MCF 10A (cell line): ENCODE measurements at regions not wholly inside any gene's neighbourhood (a gene's known extent, or its start where the extent isn't known, plus 50 kb on each side); places are given as distances from the start of the nearest gene placed in this dataset.

Experiments
- BruUV-seq: library from RNA; stranded (reverse); fragments of 400-500 nt; replicated peaks from 2 replicates; lab custom pipeline; 2021; lab: Mats Ljungman, UMichigan
- CTCF ChIA-PET: fragments of 300-600 bp; sonication (Branson Sonifier 250); formaldehyde crosslinking; extraction: SDS; loops from one replicate; lab custom pipeline; 2021; ENCODE audit warnings: antibody characterized with exemption, inconsistent platforms; lab: Yijun Ruan, JAX
- POLR2A ChIA-PET: fragments of 300-600, 350-650 bp; sonication (Branson Sonifier 250); formaldehyde crosslinking; extraction: SDS; loops from one replicate; lab custom pipeline; 2020; ENCODE audit warnings: antibody characterized with exemption, inconsistent platforms; lab: Yijun Ruan, JAX
- DNase-seq: peaks from one replicate; pipeline ENCODE4 v3.0.0-alpha.2; 2018; ENCODE audit not compliant: unreplicated experiment
- H3K27ac Mint-ChIP-seq: one replicate; pipeline ENCODE4 v1.8.0; 2022; ENCODE audit warnings: mild to moderate bottlenecking, low read depth, mixed read lengths; ENCODE audit not compliant: unreplicated experiment
- H3K27me3 Mint-ChIP-seq: one replicate; pipeline ENCODE4 v1.8.0; 2022; ENCODE audit warnings: mixed read lengths; ENCODE audit not compliant: insufficient read depth, unreplicated experiment
- H3K36me3 Mint-ChIP-seq: one replicate; pipeline ENCODE4 v1.8.0; 2022; ENCODE audit warnings: mild to moderate bottlenecking, moderate library complexity, mixed read lengths; ENCODE audit not compliant: insufficient read depth, unreplicated experiment
- H3K4me1 Mint-ChIP-seq: one replicate; pipeline ENCODE4 v1.8.0; 2022; ENCODE audit warnings: mixed read lengths; ENCODE audit not compliant: insufficient read depth, unreplicated experiment
- H3K4me3 Mint-ChIP-seq: one replicate; pipeline ENCODE4 v1.8.0; 2022; ENCODE audit warnings: mild to moderate bottlenecking, moderate library complexity, mixed read lengths; ENCODE audit not compliant: unreplicated experiment
- H3K9me3 Mint-ChIP-seq: one replicate; pipeline ENCODE4 v1.8.0; 2022; ENCODE audit warnings: mixed read lengths; ENCODE audit not compliant: unreplicated experiment
- CTCF ChIP-seq: fragments of 200-600 bp; IDR thresholded peaks from one replicate; pipeline ENCODE4 v1.8.0; 2022; ENCODE audit warnings: antibody characterized with exemption, mild to moderate bottlenecking; ENCODE audit not compliant: unreplicated experiment
- intact Hi-C: fragments of 100-400 bp; cut with micrococcal nuclease; formaldehyde crosslinking; loops from 2 replicates; pipeline ENCODE4 v1.14.1; 2022

GRCh38 chr4:60455380-60455779 is 744.7 kb upstream of the ADGRL3 start:
- ChIA-PET CTCF (interaction anchor here (0.6 kb wide), 1 partner anchor 629 kb away, joined by 4 read pairs; no protein-coding TSS in a partner anchor), POLR2A (interaction anchor here (0.6 kb wide), 1 partner anchor 717 kb away, joined by 5 read pairs; no protein-coding TSS in a partner anchor)
- intact Hi-C loops: no loop called here
- Mint-ChIP-seq H3K27ac (no peak overlapping the region), H3K27me3 (no peaks in the 10 kb centered on the region), H3K4me1 (no peaks in the 10 kb centered on the region), H3K4me3 (no peak overlapping the region), H3K36me3 (no peaks in the 10 kb centered on the region), H3K9me3 (no peaks in the 10 kb centered on the region)
- TF ChIP-seq CTCF: no peak
- BruUV-seq: no TSS peak
- no peak for DNase-seq

GRCh38 chr4:60461551-60461950 is 738.6 kb upstream of the ADGRL3 start:
- no peak for DNase-seq
- TF ChIP-seq CTCF: no peak
- Mint-ChIP-seq H3K27ac (no peak overlapping the region), H3K4me1 (no peaks in the 10 kb centered on the region), H3K27me3 (no peaks in the 10 kb centered on the region), H3K9me3 (peaks cover 17% of the 10 kb centered on the region), H3K36me3 (no peaks in the 10 kb centered on the region), H3K4me3 (no peak overlapping the region)
- no TSS peak for BruUV-seq
- CTCF ChIA-PET: interaction anchor here (0.6 to 1.2 kb wide), 4 partner anchors 16 to 1215 kb away, joined by 3 read pairs; no protein-coding TSS in a partner anchor
- intact Hi-C loops: loop anchor here (10.0 kb wide), 1 partner anchor 257 kb away; no protein-coding TSS in a partner anchor
- POLR2A ChIA-PET: no interaction called here

DNA sequence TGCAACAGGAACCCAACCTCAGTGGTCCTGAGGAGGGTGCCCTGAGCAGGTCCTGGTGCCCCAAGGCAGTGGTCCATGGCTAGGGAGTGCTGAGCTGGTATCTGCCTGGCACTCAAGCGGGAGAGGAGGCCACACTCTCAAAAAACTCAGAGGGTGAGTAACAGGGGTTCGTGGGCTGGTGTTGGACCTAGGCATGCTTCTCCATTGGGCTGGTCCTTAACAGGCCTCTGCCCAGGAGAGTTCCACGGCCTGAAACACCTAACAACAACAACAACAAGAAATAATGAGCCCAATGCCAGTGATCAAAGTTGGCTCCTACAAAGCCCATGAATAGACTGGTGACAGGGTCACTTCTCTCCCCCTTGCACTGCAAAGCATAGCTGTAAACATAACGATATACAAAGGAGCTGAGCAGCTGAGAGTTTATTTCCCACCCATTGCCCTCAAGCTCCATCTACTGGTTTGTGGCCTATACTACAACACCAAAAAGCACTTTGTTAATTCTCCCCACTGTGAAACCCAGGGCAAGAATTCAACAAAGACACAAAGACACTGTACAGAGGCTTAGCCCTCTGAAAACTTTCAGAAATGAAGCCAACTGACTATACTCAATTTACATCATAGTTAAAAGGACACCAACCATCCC is 736.1 kb upstream of the ADGRL3 start:
- H3K4me3 Mint-ChIP-seq: no peak overlapping the region
- POLR2A ChIA-PET: interaction anchor here (0.6 kb wide), 1 partner anchor 1062 kb away, joined by 3 read pairs; no protein-coding TSS in a partner anchor
- H3K4me1 Mint-ChIP-seq: no peaks in the 10 kb centered on the region
- peak; percentile 51 for DNase-seq
- BruUV-seq: no TSS peak
- CTCF ChIA-PET: interaction anchor here (0.8 to 1.1 kb wide), 4 partner anchors 19 to 1218 kb away, joined by 3 to 4 read pairs (median 4); no protein-coding TSS in a partner anchor
- peak; percentile 48 for TF ChIP-seq CTCF
- H3K27ac Mint-ChIP-seq: no peak overlapping the region
- no peaks in the 10 kb centered on the region for H3K27me3 Mint-ChIP-seq
- H3K9me3 Mint-ChIP-seq: peaks cover 17% of the 10 kb centered on the region
- no peaks in the 10 kb centered on the region for H3K36me3 Mint-ChIP-seq
- intact Hi-C loops: loop anchor here (1.0 to 10.0 kb wide), 2 partner anchors 259 to 1217 kb away; no protein-coding TSS in a partner anchor

- DNase-seq: no peak
- intact Hi-C loops: no loop called here
- ChIA-PET CTCF (interaction anchor here (0.6 kb wide), 1 partner anchor 171 kb away, joined by 3 read pairs; no protein-coding TSS in a partner anchor), POLR2A (no interaction called here)
- Mint-ChIP-seq H3K4me3 (no peak overlapping the region), H3K9me3 (peaks cover 6% of the 10 kb centered on the region), H3K27me3 (no peaks in the 10 kb centered on the region), H3K4me1 (peaks cover 22% of the 10 kb centered on the region), H3K36me3 (no peaks in the 10 kb centered on the region), H3K27ac (no peak overlapping the region)
- BruUV-seq: no TSS peak
- no peak for TF ChIP-seq CTCF
Measured at GRCh38 chr4:60482921-60483351, 717.2 kb upstream of the ADGRL3 start.
